GM12878 (cell line): ENCODE measurements at regions not wholly inside any gene's neighbourhood (a gene's known extent, or its start where the extent isn't known, plus 50 kb on each side); places are given as distances from the start of the nearest gene placed in this dataset.

ENCODE experiments used
- ATAC-seq: fragments of 200-7000 bp; cut with Tn5 transposase; 3 replicates; pipeline ENCODE4 v1.9.1; 2020; ENCODE audit warnings: mild to moderate bottlenecking, moderate library complexity
- BruUV-seq: library from RNA; stranded (reverse); fragments of 400-500 nt; replicated peaks from 2 replicates; lab custom pipeline; 2021; lab: Mats Ljungman, UMichigan
- CTCF ChIA-PET: fragments of 300-600 bp; sonication (Branson Sonifier 250); formaldehyde crosslinking; extraction: SDS; loops from one replicate; lab custom pipeline; 2021; ENCODE audit warnings: inconsistent platforms; lab: Yijun Ruan, JAX
- POLR2A ChIA-PET: fragments of 350-600 bp; formaldehyde crosslinking; extraction: SDS; loops from one replicate; lab custom pipeline; 2021; ENCODE audit warnings: inconsistent platforms; lab: Charles Lee
- RAD21 ChIA-PET: fragments of 300-600 bp; sonication (Branson Sonifier 250); formaldehyde crosslinking; loops from one replicate; lab custom pipeline; 2023; ENCODE audit warnings: antibody characterized with exemption; ENCODE audit not compliant: unreplicated experiment; lab: Charles Lee
- SMC1A ChIA-PET: fragments of 300-600 bp; sonication (Branson Sonifier 250); formaldehyde crosslinking; loops from one replicate; lab custom pipeline; 2023; ENCODE audit not compliant: unreplicated experiment, uncharacterized antibody; lab: Charles Lee
- DNase-seq: peaks from one replicate; pipeline ENCODE4 v3.0.0-alpha.2; 2011; ENCODE audit warnings: low read depth, low spot score
- FAIRE-seq: peaks from 3 replicates; lab custom pipeline; 2011; peaks lifted over from hg19 to GRCh38; lab: Jason Lieb, UNC
- H2AFZ ChIP-seq: 2 replicates; pipeline ENCODE4 v1.6.0; 2011; ENCODE audit warnings: low read depth, low read length, control low read depth; ENCODE audit not compliant: control insufficient read depth
- H3K27ac ChIP-seq: 2 replicates; pipeline ENCODE4 v1.5.1; 2011; ENCODE audit warnings: control low read depth; ENCODE audit not compliant: control insufficient read depth, insufficient read depth
- H3K27me3 ChIP-seq, 2 experiments: replicated peaks in 1 of 2; 2 replicates each; pipeline versions ENCODE4 v1.6.0 to v1.6.1; 2011; ENCODE audit warnings: low read length in 1 of 2; ENCODE audit not compliant: control insufficient read depth in 2 of 2, insufficient read depth in 2 of 2
- H3K36me3 ChIP-seq, 2 experiments: 2 replicates each; pipeline ENCODE4 v1.5.1; 2011; ENCODE audit warnings: low read length in 1 of 2; ENCODE audit not compliant: control insufficient read depth in 2 of 2, insufficient read depth in 2 of 2
- H3K4me1 ChIP-seq: 2 replicates; pipeline ENCODE4 v1.6.1; 2011; ENCODE audit warnings: mild to moderate bottlenecking, low read length, moderate library complexity, mixed read lengths; ENCODE audit not compliant: control insufficient read depth, insufficient read depth
- H3K4me2 ChIP-seq: 2 replicates; pipeline ENCODE4 v1.6.0; 2011; ENCODE audit warnings: control low read depth; ENCODE audit not compliant: control insufficient read depth, insufficient read depth
- H3K4me3 ChIP-seq: fragments of 200-600 bp; sonication (generic); 2 replicates; pipeline ENCODE4 v1.5.1; 2016
- H3K79me2 ChIP-seq: 2 replicates; pipeline ENCODE4 v1.6.0; 2011; ENCODE audit warnings: low read length; ENCODE audit not compliant: control insufficient read depth, insufficient read depth
- H3K9ac ChIP-seq: 2 replicates; pipeline ENCODE4 v1.8.0; 2011; ENCODE audit warnings: low read length, control low read depth, mixed read lengths; ENCODE audit not compliant: control insufficient read depth, insufficient read depth
- H3K9me3 ChIP-seq: replicated peaks from 3 replicates; pipeline ENCODE4 v1.5.1; 2011; ENCODE audit warnings: mild to moderate bottlenecking, low read length; ENCODE audit not compliant: control insufficient read depth, insufficient read depth
- H4K20me1 ChIP-seq: 2 replicates; pipeline ENCODE4 v1.6.0; 2011; ENCODE audit not compliant: control insufficient read depth, insufficient read depth
- ASH2L ChIP-seq: fragments of 300-600, 200-600 bp; sonication (generic); IDR thresholded peaks from 2 replicates; pipeline ENCODE4 v1.6.1; 2017; ENCODE audit warnings: low read depth, mild to moderate bottlenecking, borderline replicate concordance
- CHD4 ChIP-seq: fragments of 200-600 bp; sonication (generic); IDR thresholded peaks from 2 replicates; pipeline ENCODE4 v1.6.1; 2016; ENCODE audit warnings: mild to moderate bottlenecking
- CREB1 ChIP-seq: IDR thresholded peaks from 2 replicates; pipeline ENCODE4 v1.6.1; 2012; ENCODE audit warnings: low read depth, mild to moderate bottlenecking, inconsistent platforms
- CTCF ChIP-seq, 3 experiments: IDR thresholded peaks in 2 of 3; conservative IDR thresholded peaks in 1 of 3; 2 replicates each; pipeline ENCODE4 v1.5.1; 2011; ENCODE audit warnings: low read depth in 3 of 3, low read length in 3 of 3, mild to moderate bottlenecking in 3 of 3, control low read depth in 2 of 3, moderate library complexity in 2 of 3, inconsistent platforms in 1 of 3, mixed read lengths in 1 of 3; ENCODE audit not compliant: control insufficient read depth in 2 of 3, insufficient read depth in 1 of 3; ENCODE audit errors: extremely low read depth in 1 of 3
- ETV6 ChIP-seq, 2 experiments: fragments of 450-650 bp in 1 of 2; IDR thresholded peaks in 1 of 2; conservative IDR thresholded peaks in 1 of 2; 2 replicates each; pipeline ENCODE4 v1.6.1; 2014; ENCODE audit warnings: antibody characterized with exemption in 1 of 2, borderline replicate concordance in 1 of 2, low read depth in 1 of 2, mild to moderate bottlenecking in 1 of 2, moderate library complexity in 1 of 2
- FOXK2 ChIP-seq: fragments of 450-650 bp; IDR thresholded peaks from 2 replicates; pipeline ENCODE4 v1.6.1; 2017; ENCODE audit warnings: mild to moderate bottlenecking, moderate library complexity
- GABPA ChIP-seq: IDR thresholded peaks from 2 replicates; pipeline ENCODE4 v1.6.1; 2014; ENCODE audit warnings: antibody characterized with exemption, low read depth, mild to moderate bottlenecking, inconsistent platforms
- KDM1A ChIP-seq: fragments of 200-600 bp; sonication (generic); IDR thresholded peaks from 2 replicates; pipeline ENCODE4 v1.6.1; 2016; ENCODE audit warnings: borderline replicate concordance
- NR2C2 ChIP-seq: IDR thresholded peaks from 2 replicates; pipeline ENCODE4 v1.6.1; 2011; ENCODE audit warnings: borderline replicate concordance, low read depth; ENCODE audit not compliant: control insufficient read depth, insufficient read length
- POLR2AphosphoS2 ChIP-seq: IDR thresholded peaks from 2 replicates; pipeline ENCODE4 v1.6.1; 2011; ENCODE audit warnings: low read depth, mild to moderate bottlenecking, low read length, improper control_type of control experiment, moderate library complexity
- POU2F2 ChIP-seq: IDR thresholded peaks from 3 replicates; pipeline ENCODE4 v1.6.1; 2011; ENCODE audit warnings: low read depth, mild to moderate bottlenecking, low read length, borderline replicate concordance
- USF1 ChIP-seq: IDR thresholded peaks from 2 replicates; pipeline ENCODE4 v1.6.1; 2011; ENCODE audit warnings: borderline replicate concordance, low read depth, mild to moderate bottlenecking, moderate library complexity, mixed read lengths, low read length; ENCODE audit not compliant: insufficient read depth; ENCODE audit errors: extremely low read length
- ZNF217 ChIP-seq: fragments of 450-650 bp; IDR thresholded peaks from 2 replicates; pipeline ENCODE4 v1.6.1; 2017; ENCODE audit warnings: antibody characterized with exemption, mild to moderate bottlenecking
- WGBS: methylation state at CpG from one replicate; pipeline ENCODE4 v1.1.6; 2016; ENCODE audit warnings: low lambda C conversion rate; ENCODE audit not compliant: insufficient replicate concordance, insufficient coverage; ENCODE audit errors: missing lambda C conversion rate; 5-methylcytosine and 5-hydroxymethylcytosine counted together
- in situ Hi-C: fragments of 300-500 bp; cut with MboI; formaldehyde crosslinking; loops from 9 replicates; pipeline ENCODE4 v1.14.3; 2018; ENCODE audit warnings: mixed read lengths
- intact Hi-C: fragments of 100-400 bp; cut with micrococcal nuclease; formaldehyde crosslinking; loops from one replicate; pipeline ENCODE4 v1.14.2; 2022; ENCODE audit not compliant: unreplicated experiment
- TF ChIP-seq, protein P1 (sequence below): IDR thresholded peaks from 2 replicates; pipeline ENCODE4 v1.6.1; 2011; ENCODE audit warnings: low read depth, mild to moderate bottlenecking, low read length, moderate library complexity, borderline replicate concordance; ENCODE audit errors: extremely low read depth
- TF ChIP-seq, protein P2 (sequence below): fragments of 450-650 bp; IDR thresholded peaks from 2 replicates; pipeline ENCODE4 v1.6.1; 2014; ENCODE audit warnings: mild to moderate bottlenecking
- TF ChIP-seq, protein P3 (sequence below): fragments of 450-650 bp; IDR thresholded peaks from 2 replicates; pipeline ENCODE4 v1.6.1; 2017; ENCODE audit warnings: low read depth, mild to moderate bottlenecking, moderate library complexity

DNA sequence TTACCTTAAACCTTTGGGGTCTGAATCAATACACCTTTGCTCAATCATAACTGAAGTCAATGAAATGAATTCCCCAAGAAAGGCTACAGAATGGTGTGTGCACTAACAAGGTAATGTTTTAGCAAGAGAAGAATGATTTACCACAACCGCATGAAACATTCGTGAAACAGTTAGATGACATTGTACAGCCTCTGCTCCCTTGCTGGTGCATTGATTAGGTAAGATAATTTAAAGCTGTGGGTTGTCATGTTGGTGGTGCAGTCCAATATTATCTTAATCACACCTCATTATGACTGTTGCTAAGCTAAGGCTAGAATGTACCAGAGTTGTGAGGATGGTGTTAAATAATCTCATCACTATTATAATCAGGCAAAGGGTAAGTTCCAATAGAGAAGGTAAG is 1673.2 kb upstream of the PRR20A start:
- CTCF ChIA-PET, result interaction anchor here (0.9 kb wide), 1 partner anchor 11 kb away, joined by 3 read pairs; no protein-coding TSS in a partner anchor
- no peak for FAIRE-seq
- WGBS, result 69% methylated on average over 2 of the region's 2 CpGs

More for the DNA sequence above, 1673.2 kb upstream of the PRR20A start:
- in situ Hi-C loops, result no loop called here
- intact Hi-C loops, result no loop called here
- no peak overlapping the region for H3K4me2 ChIP-seq
- no peaks in the 10 kb centered on the region for H3K79me2 ChIP-seq
- no peak overlapping the region for H3K27ac ChIP-seq
- POLR2A ChIA-PET, result no interaction called here
- no peaks in the 10 kb centered on the region for H4K20me1 ChIP-seq
- TF ChIP-seq, protein P1, sequence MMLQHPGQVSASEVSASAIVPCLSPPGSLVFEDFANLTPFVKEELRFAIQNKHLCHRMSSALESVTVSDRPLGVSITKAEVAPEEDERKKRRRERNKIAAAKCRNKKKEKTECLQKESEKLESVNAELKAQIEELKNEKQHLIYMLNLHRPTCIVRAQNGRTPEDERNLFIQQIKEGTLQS, result no peak
- TF ChIP-seq POLR2AphosphoS2 (no peak), CREB1 (no peak), CTCF (IDR thresholded peaks at IDR 0.05 in 2 of 3, conservative IDR thresholded peaks at IDR 0.05 in 1 of 3; ENCODE audit: control insufficient read depth in 2 of 3, extremely low read depth in 1 of 3, insufficient read depth in 1 of 3, low read depth in 3 of 3, low read length in 3 of 3) (no peak), ASH2L (no peak), GABPA (no peak), USF1 (no peak), CHD4 (no peak), ZNF217 (no peak), KDM1A (no peak), ETV6 (conservative IDR thresholded peaks at IDR 0.05 in 1 of 2, IDR thresholded peaks at IDR 0.05 in 1 of 2; ENCODE audit: borderline replicate concordance in 1 of 2, low read depth in 1 of 2) (no peak), FOXK2 (no peak), NR2C2 (no peak), POU2F2 (no peak)
- TF ChIP-seq, protein P2, sequence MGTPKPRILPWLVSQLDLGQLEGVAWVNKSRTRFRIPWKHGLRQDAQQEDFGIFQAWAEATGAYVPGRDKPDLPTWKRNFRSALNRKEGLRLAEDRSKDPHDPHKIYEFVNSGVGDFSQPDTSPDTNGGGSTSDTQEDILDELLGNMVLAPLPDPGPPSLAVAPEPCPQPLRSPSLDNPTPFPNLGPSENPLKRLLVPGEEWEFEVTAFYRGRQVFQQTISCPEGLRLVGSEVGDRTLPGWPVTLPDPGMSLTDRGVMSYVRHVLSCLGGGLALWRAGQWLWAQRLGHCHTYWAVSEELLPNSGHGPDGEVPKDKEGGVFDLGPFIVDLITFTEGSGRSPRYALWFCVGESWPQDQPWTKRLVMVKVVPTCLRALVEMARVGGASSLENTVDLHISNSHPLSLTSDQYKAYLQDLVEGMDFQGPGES, result no peak
- TF ChIP-seq, protein P3, sequence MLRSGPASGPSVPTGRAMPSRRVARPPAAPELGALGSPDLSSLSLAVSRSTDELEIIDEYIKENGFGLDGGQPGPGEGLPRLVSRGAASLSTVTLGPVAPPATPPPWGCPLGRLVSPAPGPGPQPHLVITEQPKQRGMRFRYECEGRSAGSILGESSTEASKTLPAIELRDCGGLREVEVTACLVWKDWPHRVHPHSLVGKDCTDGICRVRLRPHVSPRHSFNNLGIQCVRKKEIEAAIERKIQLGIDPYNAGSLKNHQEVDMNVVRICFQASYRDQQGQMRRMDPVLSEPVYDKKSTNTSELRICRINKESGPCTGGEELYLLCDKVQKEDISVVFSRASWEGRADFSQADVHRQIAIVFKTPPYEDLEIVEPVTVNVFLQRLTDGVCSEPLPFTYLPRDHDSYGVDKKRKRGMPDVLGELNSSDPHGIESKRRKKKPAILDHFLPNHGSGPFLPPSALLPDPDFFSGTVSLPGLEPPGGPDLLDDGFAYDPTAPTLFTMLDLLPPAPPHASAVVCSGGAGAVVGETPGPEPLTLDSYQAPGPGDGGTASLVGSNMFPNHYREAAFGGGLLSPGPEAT, result no peak
- ATAC-seq (no peak), DNase-seq (no peak)
- no peaks in the 10 kb centered on the region for H3K27me3 ChIP-seq
- RAD21 ChIA-PET, result no interaction called here
- no peaks in the 10 kb centered on the region for H3K4me1 ChIP-seq
- H3K9ac ChIP-seq, result no peak overlapping the region
- SMC1A ChIA-PET, result no interaction called here
- H3K4me3 ChIP-seq, result no peak overlapping the region
- H3K36me3 ChIP-seq, result no peaks in the 10 kb centered on the region
- H3K9me3 ChIP-seq, result no peaks in the 10 kb centered on the region
- no TSS peak for BruUV-seq
- H2AFZ ChIP-seq, result no peak overlapping the region
